ENCODE measurements at regions not wholly inside any gene's neighbourhood (a gene's known extent, or its start where the extent isn't known, plus 50 kb on each side); places are given as distances from the start of the nearest gene placed in this dataset.

DNA sequence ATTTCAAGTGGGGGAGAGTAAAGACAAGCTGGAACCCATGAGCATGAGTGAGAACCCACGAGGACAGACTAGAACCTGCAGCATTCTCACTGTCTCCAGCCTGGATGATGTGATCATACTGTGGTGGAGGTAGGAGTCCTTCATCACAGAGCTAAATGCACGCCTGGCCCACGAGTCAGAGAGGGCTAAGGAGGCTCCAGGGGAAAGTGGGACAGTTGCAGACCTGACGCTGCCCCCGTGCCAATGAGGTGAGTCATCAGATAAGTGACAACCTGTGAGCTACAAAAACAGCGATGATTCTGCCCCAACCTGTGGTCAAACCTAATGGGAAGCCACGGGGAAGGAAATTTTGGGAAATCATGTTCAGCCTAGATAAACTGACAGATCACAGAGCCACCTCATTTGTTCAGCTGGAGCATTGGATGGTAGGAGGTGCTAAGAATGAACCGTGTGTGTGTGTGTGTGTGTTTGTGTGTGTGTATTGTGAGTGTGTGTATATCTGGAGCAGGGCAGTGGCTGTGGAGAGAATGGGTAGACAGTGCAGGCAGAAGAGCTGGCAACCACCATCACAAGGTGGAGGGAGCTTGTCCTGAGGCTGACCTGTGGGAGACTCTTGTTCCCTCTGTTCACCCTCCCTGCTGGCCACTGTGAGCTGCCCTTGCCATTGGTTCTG is 131.8 kb downstream of the UTP18 start:
- no peak overlapping the region for H3K4me2 ChIP-seq (ENCODE audit: low read length)

DNA sequence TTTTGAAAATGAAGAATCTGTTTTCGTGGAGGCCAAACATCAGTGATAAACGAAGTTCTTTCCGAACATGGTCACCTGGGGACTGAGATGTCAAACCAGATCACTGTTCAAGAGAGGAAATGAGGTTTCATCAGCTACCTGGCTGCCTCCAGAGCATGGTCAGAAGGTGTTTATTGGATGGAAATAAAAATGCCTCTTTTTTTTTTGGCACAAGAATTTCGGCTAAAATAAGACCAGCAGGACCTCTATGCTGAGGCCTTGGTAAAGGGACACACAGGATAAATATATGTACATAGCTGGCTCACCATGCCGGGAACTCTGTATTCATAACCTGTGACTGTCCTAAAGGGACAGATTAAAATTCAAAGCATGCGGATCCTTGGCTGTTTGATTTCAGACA is 135.3 kb downstream of the UTP18 start:
- no peaks in the 10 kb centered on the region for H3K36me3 ChIP-seq (ENCODE audit: insufficient read depth, low read length)
- H3K9me3 ChIP-seq (replicated peaks; ENCODE audit: low read length) = no peaks in the 10 kb centered on the region
- no peak overlapping the region for H3K4me3 ChIP-seq (ENCODE audit: low read length)
- H3K4me2 ChIP-seq (ENCODE audit: low read length) = no peak overlapping the region
- no peak overlapping the region for H3K9ac ChIP-seq (ENCODE audit: low read depth, low read length)
- no peaks in the 10 kb centered on the region for H3K27me3 ChIP-seq (ENCODE audit: control insufficient read depth, insufficient read depth, low read length)
- H3K4me1 ChIP-seq (ENCODE audit: control insufficient read depth, insufficient read depth, low read length) = no peaks in the 10 kb centered on the region

More for the DNA sequence above, 131.8 kb downstream of the UTP18 start:
- Histone ChIP-seq H3K36me3 (ENCODE audit: insufficient read depth, low read length) (no peaks in the 10 kb centered on the region), H3K4me3 (ENCODE audit: low read length) (no peak overlapping the region), H3K4me1 (ENCODE audit: control insufficient read depth, insufficient read depth, low read length) (no peaks in the 10 kb centered on the region), H3K27me3 (ENCODE audit: control insufficient read depth, insufficient read depth, low read length) (no peaks in the 10 kb centered on the region), H3K9ac (ENCODE audit: low read depth, low read length) (no peak overlapping the region), H3K9me3 (replicated peaks; ENCODE audit: low read length) (no peaks in the 10 kb centered on the region)

DNA sequence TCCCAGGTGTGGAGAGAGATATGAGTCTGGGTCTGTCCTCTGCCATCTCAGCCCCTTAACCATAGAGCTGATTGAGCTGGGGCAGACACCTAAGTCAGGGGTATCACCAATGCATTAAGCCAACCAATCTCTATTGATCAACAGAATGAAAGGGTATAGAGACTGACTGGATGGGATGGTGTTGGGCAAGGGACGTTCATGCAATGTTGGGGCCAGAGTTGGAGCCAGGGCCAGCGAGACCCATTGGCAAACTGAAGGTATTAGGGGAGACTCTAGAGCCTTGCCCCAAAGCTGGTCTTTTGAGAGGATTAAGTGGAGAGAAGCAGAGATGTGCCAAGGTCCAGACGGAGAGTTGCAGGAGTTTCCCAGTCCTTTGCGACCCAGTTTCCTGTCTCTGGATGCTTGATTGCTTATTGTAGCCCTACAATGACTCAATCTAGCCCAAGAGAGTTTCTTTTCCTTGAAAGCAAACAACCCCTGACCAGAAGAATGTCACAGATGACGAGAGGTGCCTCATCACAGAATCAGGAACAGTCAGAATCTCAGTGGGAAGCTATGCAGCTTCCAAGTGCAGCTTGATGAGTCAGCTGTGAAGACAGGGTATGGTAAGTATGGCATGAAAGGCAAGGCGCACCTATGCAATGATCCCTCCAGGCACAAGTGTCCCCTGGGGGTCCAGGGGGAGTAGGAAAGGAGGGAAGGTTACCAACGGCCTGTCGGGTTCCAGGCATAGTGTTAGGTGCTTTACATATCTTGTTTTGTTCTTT is 137.2 kb downstream of the UTP18 start:
- no peaks in the 10 kb centered on the region for H3K4me1 ChIP-seq (ENCODE audit: control insufficient read depth, insufficient read depth, low read length)
- H3K27me3 ChIP-seq (ENCODE audit: control insufficient read depth, insufficient read depth, low read length) = no peaks in the 10 kb centered on the region
- no peak overlapping the region for H3K4me3 ChIP-seq (ENCODE audit: low read length)
- no peaks in the 10 kb centered on the region for H3K36me3 ChIP-seq (ENCODE audit: insufficient read depth, low read length)
- no peak overlapping the region for H3K9ac ChIP-seq (ENCODE audit: low read depth, low read length)
- no peaks in the 10 kb centered on the region for H3K9me3 ChIP-seq (replicated peaks; ENCODE audit: low read length)
- H3K4me2 ChIP-seq (ENCODE audit: low read length) = no peak overlapping the region

DNA sequence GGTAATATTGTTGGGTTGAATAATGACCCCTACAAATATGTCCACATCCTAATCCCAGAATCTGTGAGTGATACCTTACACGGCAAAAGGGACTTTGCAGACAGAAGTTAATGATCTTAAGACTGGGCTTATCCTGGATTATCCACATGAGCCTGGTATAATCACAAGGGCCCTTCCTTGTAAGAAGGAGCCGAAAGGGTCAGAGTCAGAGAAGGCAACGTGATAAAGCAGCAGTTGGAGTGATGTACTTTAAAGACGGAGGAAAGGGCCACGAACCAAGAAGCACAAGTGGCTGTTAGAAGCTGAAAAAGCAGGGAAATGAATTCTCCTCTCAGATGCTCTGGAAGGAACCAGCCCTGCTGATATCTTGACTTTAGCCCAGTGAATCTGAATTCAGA is 137.8 kb downstream of the UTP18 start:
- Histone ChIP-seq H3K4me3 (ENCODE audit: low read length) (no peak overlapping the region), H3K4me2 (ENCODE audit: low read length) (no peak overlapping the region), H3K4me1 (ENCODE audit: control insufficient read depth, insufficient read depth, low read length) (no peaks in the 10 kb centered on the region), H3K9me3 (replicated peaks; ENCODE audit: low read length) (no peaks in the 10 kb centered on the region), H3K27me3 (ENCODE audit: control insufficient read depth, insufficient read depth, low read length) (no peaks in the 10 kb centered on the region), H3K9ac (ENCODE audit: low read depth, low read length) (no peak overlapping the region), H3K36me3 (ENCODE audit: insufficient read depth, low read length) (no peaks in the 10 kb centered on the region)

DNA sequence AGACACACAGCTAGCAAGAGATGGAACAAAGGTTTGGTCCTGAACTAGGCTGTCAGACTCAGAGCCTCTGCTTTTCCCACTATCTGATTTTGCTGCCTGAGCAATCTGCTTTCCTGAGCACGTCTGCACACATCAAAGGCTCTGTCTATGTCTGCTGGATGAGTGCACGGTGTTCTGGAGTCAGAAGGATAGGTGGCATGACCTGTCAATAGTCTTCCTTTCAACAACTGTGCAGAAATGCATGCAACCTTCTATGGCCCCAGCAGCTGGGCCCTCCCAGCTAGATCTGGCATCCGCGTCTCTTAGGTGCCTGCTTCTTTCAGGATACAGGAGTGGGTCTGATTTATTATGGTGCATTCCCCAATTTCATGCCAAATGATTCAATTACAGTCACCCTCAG is 138.3 kb downstream of the UTP18 start:
- H3K9me3 ChIP-seq (replicated peaks; ENCODE audit: low read length) = no peaks in the 10 kb centered on the region
- H3K27me3 ChIP-seq (ENCODE audit: control insufficient read depth, insufficient read depth, low read length) = no peaks in the 10 kb centered on the region
- no peak overlapping the region for H3K4me3 ChIP-seq (ENCODE audit: low read length)
- H3K36me3 ChIP-seq (ENCODE audit: insufficient read depth, low read length) = no peaks in the 10 kb centered on the region
- H3K4me2 ChIP-seq (ENCODE audit: low read length) = no peak overlapping the region
- H3K4me1 ChIP-seq (ENCODE audit: control insufficient read depth, insufficient read depth, low read length) = no peaks in the 10 kb centered on the region
- H3K9ac ChIP-seq (ENCODE audit: low read depth, low read length) = no peak overlapping the region

DNA sequence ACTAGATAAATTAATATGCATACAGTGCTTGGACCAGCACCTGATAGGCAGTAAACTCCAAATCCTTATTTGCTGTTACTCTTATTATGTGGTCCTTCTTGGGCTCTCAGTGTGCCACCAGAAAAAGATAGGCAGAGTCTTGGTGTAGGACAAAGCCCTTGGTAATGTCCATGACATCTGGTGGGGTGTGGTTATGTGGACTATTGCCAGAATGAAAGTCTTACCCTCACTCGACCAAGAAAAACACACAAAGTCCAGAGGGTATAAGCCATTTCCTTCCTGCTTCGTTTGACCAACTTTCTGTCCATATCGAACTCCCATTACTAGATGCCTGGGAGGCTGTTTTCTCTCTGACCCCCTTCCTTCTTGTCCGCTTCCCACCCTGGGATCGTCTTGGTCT is 140.9 kb downstream of the UTP18 start:
- no peaks in the 10 kb centered on the region for H3K36me3 ChIP-seq (ENCODE audit: insufficient read depth, low read length)
- H3K9me3 ChIP-seq (replicated peaks; ENCODE audit: low read length) = no peaks in the 10 kb centered on the region
- H3K9ac ChIP-seq (ENCODE audit: low read depth, low read length) = no peak overlapping the region
- H3K4me3 ChIP-seq (ENCODE audit: low read length) = no peak overlapping the region
- H3K4me1 ChIP-seq (ENCODE audit: control insufficient read depth, insufficient read depth, low read length) = no peaks in the 10 kb centered on the region
- H3K4me2 ChIP-seq (ENCODE audit: low read length) = no peak overlapping the region
- H3K27me3 ChIP-seq (ENCODE audit: control insufficient read depth, insufficient read depth, low read length) = no peaks in the 10 kb centered on the region

DNA sequence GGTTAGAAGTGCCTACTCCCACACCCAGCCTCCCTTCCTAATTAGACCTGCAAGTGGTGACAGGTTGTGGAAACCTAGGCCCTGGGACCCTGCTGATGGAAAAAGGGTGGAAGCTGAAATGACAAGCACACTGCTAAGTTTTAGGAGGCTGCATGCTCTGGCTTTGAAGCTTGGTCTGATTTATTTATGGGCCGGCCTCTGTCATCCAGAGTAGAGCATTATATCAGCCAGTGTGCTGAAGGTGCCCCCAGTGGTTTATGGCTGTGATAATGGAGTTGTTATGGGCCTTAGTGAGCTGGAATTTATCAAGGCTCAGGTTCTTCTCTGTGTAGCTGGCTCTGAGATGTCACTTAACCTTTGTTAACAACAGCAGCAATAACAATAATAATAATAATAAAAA is 142.6 kb downstream of the UTP18 start:
- Histone ChIP-seq H3K4me1 (ENCODE audit: control insufficient read depth, insufficient read depth, low read length) (no peaks in the 10 kb centered on the region), H3K9ac (ENCODE audit: low read depth, low read length) (no peak overlapping the region), H3K27me3 (ENCODE audit: control insufficient read depth, insufficient read depth, low read length) (no peaks in the 10 kb centered on the region), H3K4me3 (ENCODE audit: low read length) (no peak overlapping the region), H3K9me3 (replicated peaks; ENCODE audit: low read length) (no peaks in the 10 kb centered on the region), H3K36me3 (ENCODE audit: insufficient read depth, low read length) (no peaks in the 10 kb centered on the region), H3K4me2 (ENCODE audit: low read length) (no peak overlapping the region)

DNA sequence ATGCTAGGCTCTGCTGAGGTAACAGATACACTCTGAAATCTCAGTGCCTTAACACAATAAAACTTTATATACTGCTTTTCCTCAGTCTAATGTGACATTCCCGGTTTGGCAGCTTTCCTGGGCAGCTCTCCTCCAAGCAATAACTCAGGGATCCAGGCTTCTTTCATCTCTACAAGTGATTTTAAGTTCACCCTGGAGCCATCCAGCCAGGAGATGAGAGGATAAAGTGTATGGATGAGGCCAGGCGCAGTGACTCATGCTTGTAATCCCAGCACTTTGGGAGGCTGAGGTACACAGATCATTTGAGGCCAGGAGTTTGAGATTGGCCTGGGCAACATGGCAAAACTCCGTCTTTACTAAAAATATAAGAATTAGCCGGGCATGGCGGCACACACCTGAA is 147.2 kb downstream of the UTP18 start:
- H3K4me2 ChIP-seq (ENCODE audit: low read length) = no peak overlapping the region
- H3K27me3 ChIP-seq (ENCODE audit: control insufficient read depth, insufficient read depth, low read length) = no peaks in the 10 kb centered on the region
- H3K4me1 ChIP-seq (ENCODE audit: control insufficient read depth, insufficient read depth, low read length) = no peaks in the 10 kb centered on the region
- no peak overlapping the region for H3K9ac ChIP-seq (ENCODE audit: low read depth, low read length)
- no peaks in the 10 kb centered on the region for H3K9me3 ChIP-seq (replicated peaks; ENCODE audit: low read length)
- H3K4me3 ChIP-seq (ENCODE audit: low read length) = no peak overlapping the region
- no peaks in the 10 kb centered on the region for H3K36me3 ChIP-seq (ENCODE audit: insufficient read depth, low read length)

DNA sequence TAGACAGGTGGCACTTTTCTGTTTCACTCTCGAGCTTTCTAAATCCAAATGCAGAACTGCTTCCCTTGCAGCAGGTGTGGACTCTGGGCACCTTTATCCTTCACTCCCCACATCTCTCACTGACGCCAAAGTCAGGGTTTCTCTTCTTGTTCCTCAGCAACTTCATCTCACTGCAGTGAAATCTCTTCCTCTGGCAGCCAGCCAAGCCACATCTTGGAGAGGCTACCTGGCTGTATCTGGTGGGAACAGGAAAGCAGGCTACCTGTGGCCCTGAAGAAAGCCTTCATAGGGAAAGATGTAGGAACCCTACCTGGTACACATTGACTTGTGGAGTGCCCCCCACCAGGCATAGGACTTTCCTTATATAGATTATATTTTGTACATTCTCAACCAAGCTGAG is 159.1 kb downstream of the UTP18 start:
- Histone ChIP-seq H3K9ac (ENCODE audit: low read depth, low read length) (no peak overlapping the region), H3K36me3 (ENCODE audit: insufficient read depth, low read length) (no peaks in the 10 kb centered on the region), H3K27me3 (ENCODE audit: control insufficient read depth, insufficient read depth, low read length) (no peaks in the 10 kb centered on the region), H3K4me1 (ENCODE audit: control insufficient read depth, insufficient read depth, low read length) (no peaks in the 10 kb centered on the region), H3K9me3 (replicated peaks; ENCODE audit: low read length) (no peaks in the 10 kb centered on the region), H3K4me2 (ENCODE audit: low read length) (no peak overlapping the region), H3K4me3 (ENCODE audit: low read length) (no peak overlapping the region)

DNA sequence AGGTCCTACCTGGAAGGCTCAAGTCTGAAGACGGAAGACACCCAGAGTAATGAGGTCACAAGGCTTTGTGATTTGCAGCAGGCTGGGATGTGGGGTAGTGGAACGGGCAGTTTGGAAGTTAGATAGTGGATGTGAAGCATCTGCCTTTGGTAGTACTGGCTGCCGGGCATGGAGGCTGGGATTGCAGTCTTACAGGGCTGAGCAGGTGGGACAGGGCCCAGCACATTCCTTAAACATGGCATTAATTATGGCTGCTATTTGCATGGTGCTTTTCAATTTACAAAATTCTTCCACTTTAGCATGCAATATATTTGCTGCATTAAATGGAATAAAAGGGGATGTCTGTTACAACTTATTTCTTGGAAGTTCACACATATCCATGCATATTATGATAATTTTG is 161.2 kb downstream of the UTP18 start:
- no peaks in the 10 kb centered on the region for H3K27me3 ChIP-seq (ENCODE audit: control insufficient read depth, insufficient read depth, low read length)
- no peaks in the 10 kb centered on the region for H3K4me1 ChIP-seq (ENCODE audit: control insufficient read depth, insufficient read depth, low read length)
- no peak overlapping the region for H3K9ac ChIP-seq (ENCODE audit: low read depth, low read length)
- no peaks in the 10 kb centered on the region for H3K9me3 ChIP-seq (replicated peaks; ENCODE audit: low read length)
- no peaks in the 10 kb centered on the region for H3K36me3 ChIP-seq (ENCODE audit: insufficient read depth, low read length)
- no peak overlapping the region for H3K4me2 ChIP-seq (ENCODE audit: low read length)
- H3K4me3 ChIP-seq (ENCODE audit: low read length) = no peak overlapping the region

DNA sequence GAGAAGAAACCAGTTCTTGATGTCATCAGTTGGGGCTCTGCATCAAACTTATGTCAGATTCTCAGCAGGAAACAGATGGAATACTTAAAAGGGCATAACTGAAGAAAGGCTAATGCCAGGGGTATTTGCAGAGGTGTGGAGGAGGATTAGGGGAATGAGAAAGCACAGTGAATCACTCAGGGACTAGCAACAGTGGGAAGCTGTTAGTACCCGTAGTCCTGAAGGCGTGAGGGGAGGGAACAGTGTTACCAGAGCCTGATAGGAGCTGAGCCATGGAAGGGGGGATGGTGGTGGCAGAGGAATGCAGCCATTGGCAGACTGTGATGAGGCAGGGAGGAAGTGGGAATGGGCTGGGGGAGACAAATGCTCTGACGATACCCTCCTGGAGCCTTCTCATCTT is 162.3 kb downstream of the UTP18 start:
- no peak overlapping the region for H3K9ac ChIP-seq (ENCODE audit: low read depth, low read length)
- no peaks in the 10 kb centered on the region for H3K4me1 ChIP-seq (ENCODE audit: control insufficient read depth, insufficient read depth, low read length)
- H3K27me3 ChIP-seq (ENCODE audit: control insufficient read depth, insufficient read depth, low read length) = no peaks in the 10 kb centered on the region
- no peaks in the 10 kb centered on the region for H3K9me3 ChIP-seq (replicated peaks; ENCODE audit: low read length)
- H3K4me3 ChIP-seq (ENCODE audit: low read length) = no peak overlapping the region
- no peak overlapping the region for H3K4me2 ChIP-seq (ENCODE audit: low read length)
- H3K36me3 ChIP-seq (ENCODE audit: insufficient read depth, low read length) = no peaks in the 10 kb centered on the region
